ENCODE measurements at regions not wholly inside any gene's neighbourhood (a gene's known extent, or its start where the extent isn't known, plus 50 kb on each side); places are given as distances from the start of the nearest gene placed in this dataset.

DNA sequence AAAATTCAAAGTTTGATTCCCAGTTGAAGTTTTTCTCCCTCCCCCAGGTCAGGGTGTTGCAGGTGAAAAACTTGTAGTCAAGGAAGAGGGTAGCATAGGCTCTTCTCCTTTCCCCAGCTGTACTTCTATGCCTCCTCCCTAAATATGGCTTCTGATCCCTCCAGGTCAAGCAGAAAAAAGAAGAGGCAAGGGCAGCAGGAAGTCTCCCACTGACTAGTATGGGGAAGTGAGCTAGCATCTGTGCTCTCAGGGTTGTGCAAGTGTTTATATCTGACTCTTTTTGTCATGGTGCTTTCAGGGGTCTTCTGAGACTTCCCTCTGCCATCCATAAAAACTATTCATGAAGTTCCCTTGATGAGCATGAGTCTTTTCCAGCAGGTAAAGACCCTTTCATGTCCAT lies 76.0 kb downstream of the ATPSCKMT start:
- Histone ChIP-seq H3K27ac (ENCODE audit: low read depth in 2 of 2, low read length in 1 of 2) (no peak overlapping the region), H3K27me3 (ENCODE audit: control insufficient read depth in 1 of 2, insufficient read depth in 2 of 2, low read length in 2 of 2) (no peaks in the 10 kb centered on the region), H3K36me3 (ENCODE audit: control insufficient read depth in 2 of 2, insufficient read depth in 2 of 2, low read length in 1 of 2) (no peaks in the 10 kb centered on the region), H3K4me3 (ENCODE audit: low read depth in 1 of 2, low read length in 2 of 2) (no peak overlapping the region), H3K9me3 (ENCODE audit: control insufficient read depth in 2 of 2, insufficient read depth in 1 of 2, low read depth in 1 of 2, low read length in 1 of 2) (no peaks in the 10 kb centered on the region), H3K4me1 (ENCODE audit: control insufficient read depth in 2 of 2, insufficient read depth in 2 of 2, low read length in 1 of 2) (no peaks in the 10 kb centered on the region)

DNA sequence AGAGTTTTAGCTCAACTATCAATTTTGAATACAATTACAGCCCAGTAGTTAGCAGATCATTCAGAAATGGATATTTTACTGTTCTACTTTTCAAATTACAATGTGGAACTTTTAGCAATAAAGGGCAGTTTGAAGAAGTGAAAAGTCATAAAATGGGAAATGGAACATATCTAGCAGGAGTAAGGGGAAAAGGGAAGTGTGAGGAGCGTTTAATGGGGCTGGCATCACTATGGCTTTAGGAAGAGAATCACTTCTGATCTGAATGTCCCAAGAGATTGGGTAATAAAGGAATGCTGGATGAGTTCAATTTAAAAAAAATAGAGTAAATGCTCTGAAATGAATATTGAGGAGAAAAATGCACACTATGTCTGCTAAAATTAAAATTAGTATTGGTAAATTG lies 77.4 kb downstream of the ATPSCKMT start:
- H3K36me3 ChIP-seq (ENCODE audit: control insufficient read depth in 2 of 2, insufficient read depth in 2 of 2, low read length in 1 of 2): no peaks in the 10 kb centered on the region
- H3K9me3 ChIP-seq (ENCODE audit: control insufficient read depth in 2 of 2, insufficient read depth in 1 of 2, low read depth in 1 of 2, low read length in 1 of 2): no peaks in the 10 kb centered on the region
- WGBS, 2 donors: 56 to 68% methylated on average over 1 of the region's 1 CpG
- H3K27ac ChIP-seq (ENCODE audit: low read depth in 2 of 2, low read length in 1 of 2): no peak overlapping the region
- H3K27me3 ChIP-seq (ENCODE audit: control insufficient read depth in 1 of 2, insufficient read depth in 2 of 2, low read length in 2 of 2): no peaks in the 10 kb centered on the region
- no peaks in the 10 kb centered on the region for H3K4me1 ChIP-seq (ENCODE audit: control insufficient read depth in 2 of 2, insufficient read depth in 2 of 2, low read length in 1 of 2)
- no peak overlapping the region for H3K4me3 ChIP-seq (ENCODE audit: low read depth in 1 of 2, low read length in 2 of 2)

DNA sequence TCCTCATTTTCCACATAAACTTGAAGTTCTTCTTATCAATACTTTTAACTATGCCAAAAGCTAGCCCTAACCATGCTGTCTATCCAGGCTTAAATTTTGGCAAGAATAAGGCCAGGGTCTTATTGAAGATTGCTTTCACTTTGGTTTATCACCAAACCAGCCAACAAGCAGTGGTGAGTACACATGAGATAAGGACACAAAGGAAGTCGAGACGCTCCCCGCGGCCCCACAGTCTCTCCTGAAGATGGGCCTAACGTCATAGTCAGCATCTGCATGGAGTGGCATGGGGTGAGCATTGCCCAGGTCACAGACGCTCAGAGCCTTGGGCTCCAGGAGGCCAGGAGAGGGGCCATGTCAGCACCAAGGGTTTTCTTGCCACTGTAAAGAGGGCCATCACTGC lies 80.3 kb downstream of the ATPSCKMT start:
- Histone ChIP-seq H3K27ac (ENCODE audit: low read depth in 2 of 2, low read length in 1 of 2) (no peak overlapping the region), H3K4me1 (ENCODE audit: control insufficient read depth in 2 of 2, insufficient read depth in 2 of 2, low read length in 1 of 2) (no peaks in the 10 kb centered on the region), H3K27me3 (ENCODE audit: control insufficient read depth in 1 of 2, insufficient read depth in 2 of 2, low read length in 2 of 2) (no peaks in the 10 kb centered on the region), H3K9me3 (ENCODE audit: control insufficient read depth in 2 of 2, insufficient read depth in 1 of 2, low read depth in 1 of 2, low read length in 1 of 2) (peaks cover 0 to 6% of the 10 kb centered on the region in 2 donors), H3K4me3 (ENCODE audit: low read depth in 1 of 2, low read length in 2 of 2) (no peak overlapping the region), H3K36me3 (ENCODE audit: control insufficient read depth in 2 of 2, insufficient read depth in 2 of 2, low read length in 1 of 2) (no peaks in the 10 kb centered on the region)
- 81 to 90% methylated on average over 6 of the region's 6 CpGs for WGBS, 2 donors

DNA sequence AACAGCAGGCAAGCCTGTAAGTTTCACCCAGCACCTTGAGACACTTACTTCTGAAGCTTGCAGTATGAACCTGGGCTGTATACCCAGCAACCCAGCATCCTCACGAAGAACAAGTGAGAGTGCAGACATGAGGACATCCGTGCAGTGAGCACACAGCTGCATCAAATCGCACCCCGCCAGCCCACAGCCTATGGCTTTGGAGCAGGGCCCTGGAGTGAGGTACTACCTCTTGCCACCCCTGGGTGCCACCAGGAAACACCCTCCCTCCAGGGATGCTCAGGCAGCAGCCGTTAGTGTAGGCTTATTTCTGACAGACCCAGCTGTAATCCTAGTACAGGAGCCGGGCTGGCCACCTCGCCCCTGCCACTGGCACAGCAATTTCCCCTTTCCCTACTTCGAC lies 81.4 kb downstream of the ATPSCKMT start:
- WGBS, 2 donors: 83 to 84% methylated on average over 8 of the region's 8 CpGs
- no peak overlapping the region for H3K4me3 ChIP-seq (ENCODE audit: low read depth in 1 of 2, low read length in 2 of 2)
- H3K27me3 ChIP-seq (ENCODE audit: control insufficient read depth in 1 of 2, insufficient read depth in 2 of 2, low read length in 2 of 2): no peaks in the 10 kb centered on the region
- peaks cover 0 to 6% of the 10 kb centered on the region in 2 donors for H3K9me3 ChIP-seq (ENCODE audit: control insufficient read depth in 2 of 2, insufficient read depth in 1 of 2, low read depth in 1 of 2, low read length in 1 of 2)
- no peak overlapping the region for H3K27ac ChIP-seq (ENCODE audit: low read depth in 2 of 2, low read length in 1 of 2)
- H3K36me3 ChIP-seq (ENCODE audit: control insufficient read depth in 2 of 2, insufficient read depth in 2 of 2, low read length in 1 of 2): no peaks in the 10 kb centered on the region
- H3K4me1 ChIP-seq (ENCODE audit: control insufficient read depth in 2 of 2, insufficient read depth in 2 of 2, low read length in 1 of 2): no peaks in the 10 kb centered on the region

DNA sequence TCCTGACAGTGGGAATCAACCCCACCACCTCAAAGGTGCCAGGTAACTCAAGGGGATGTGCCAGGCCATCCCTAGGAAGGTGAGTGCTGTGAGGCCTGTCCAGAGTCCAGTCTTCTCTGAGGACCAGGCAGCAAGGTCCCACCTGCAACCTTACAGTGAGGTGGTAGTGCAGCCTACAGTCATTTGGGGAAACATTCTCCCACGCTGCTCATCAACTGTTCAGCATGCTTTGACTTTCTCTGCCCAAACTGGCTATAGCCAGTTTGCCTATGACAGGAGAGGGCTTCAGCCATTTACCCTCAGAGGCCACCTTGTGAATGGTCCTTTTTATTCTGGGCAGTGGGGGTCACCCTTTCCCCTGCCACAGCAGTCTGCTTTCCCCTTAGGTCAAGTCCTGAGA lies 81.9 kb downstream of the ATPSCKMT start:
- H3K9me3 ChIP-seq (ENCODE audit: control insufficient read depth in 2 of 2, insufficient read depth in 1 of 2, low read depth in 1 of 2, low read length in 1 of 2): peaks cover 0 to 6% of the 10 kb centered on the region in 2 donors
- H3K36me3 ChIP-seq (ENCODE audit: control insufficient read depth in 2 of 2, insufficient read depth in 2 of 2, low read length in 1 of 2): no peaks in the 10 kb centered on the region
- no peaks in the 10 kb centered on the region for H3K4me1 ChIP-seq (ENCODE audit: control insufficient read depth in 2 of 2, insufficient read depth in 2 of 2, low read length in 1 of 2)
- WGBS, 2 donors: 73 to 86% methylated on average over 1 of the region's 1 CpG
- H3K4me3 ChIP-seq (ENCODE audit: low read depth in 1 of 2, low read length in 2 of 2): no peak overlapping the region
- H3K27me3 ChIP-seq (ENCODE audit: control insufficient read depth in 1 of 2, insufficient read depth in 2 of 2, low read length in 2 of 2): no peaks in the 10 kb centered on the region
- no peak overlapping the region for H3K27ac ChIP-seq (ENCODE audit: low read depth in 2 of 2, low read length in 1 of 2)

DNA sequence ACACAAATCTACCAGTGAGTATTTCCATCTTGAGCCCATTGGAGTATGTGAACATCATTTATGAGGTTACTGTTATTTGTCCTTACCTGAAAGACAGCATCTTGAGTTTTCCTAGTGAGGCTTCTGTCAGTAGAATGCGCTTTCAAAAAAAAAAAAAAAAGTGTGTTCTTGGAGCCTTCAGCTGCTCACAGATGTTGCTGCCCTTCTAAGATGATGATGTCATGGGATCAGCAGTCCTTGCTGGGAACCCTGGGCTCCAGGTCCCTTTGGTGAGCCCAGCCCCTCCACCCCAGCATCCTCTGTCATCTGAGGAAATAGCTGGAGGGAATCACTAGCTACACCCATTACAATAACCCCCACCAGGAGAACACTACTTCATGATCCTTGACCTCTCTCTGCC lies 83.3 kb downstream of the ATPSCKMT start:
- H3K27ac ChIP-seq (ENCODE audit: low read depth in 2 of 2, low read length in 1 of 2): no peak overlapping the region
- no peak overlapping the region for H3K4me3 ChIP-seq (ENCODE audit: low read depth in 1 of 2, low read length in 2 of 2)
- H3K4me1 ChIP-seq (ENCODE audit: control insufficient read depth in 2 of 2, insufficient read depth in 2 of 2, low read length in 1 of 2): no peaks in the 10 kb centered on the region
- H3K9me3 ChIP-seq (ENCODE audit: control insufficient read depth in 2 of 2, insufficient read depth in 1 of 2, low read depth in 1 of 2, low read length in 1 of 2): peaks cover 0 to 6% of the 10 kb centered on the region in 2 donors
- no peaks in the 10 kb centered on the region for H3K36me3 ChIP-seq (ENCODE audit: control insufficient read depth in 2 of 2, insufficient read depth in 2 of 2, low read length in 1 of 2)
- 95 to 96% methylated on average over 1 of the region's 1 CpG for WGBS, 2 donors
- H3K27me3 ChIP-seq (ENCODE audit: control insufficient read depth in 1 of 2, insufficient read depth in 2 of 2, low read length in 2 of 2): no peaks in the 10 kb centered on the region

DNA sequence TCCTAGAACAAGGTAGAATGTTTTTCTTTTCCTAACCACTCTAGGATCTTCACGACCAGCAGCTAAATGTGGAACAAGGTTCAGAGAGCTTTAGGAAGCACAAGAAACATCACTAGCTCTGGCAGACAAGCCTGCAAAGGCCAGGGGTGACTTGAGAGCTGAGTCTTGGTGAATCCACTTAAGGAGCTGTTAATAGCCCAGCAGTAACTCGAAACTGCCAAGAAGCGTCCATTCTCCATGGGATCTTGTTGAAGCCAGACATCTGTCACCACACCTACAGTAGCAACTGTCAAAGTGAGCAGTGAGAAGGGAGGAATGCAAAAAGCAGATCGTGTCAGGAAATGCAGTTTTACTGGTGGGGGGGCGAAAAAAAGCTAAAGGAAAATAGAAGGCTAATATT lies 87.2 kb downstream of the ATPSCKMT start:
- Histone ChIP-seq H3K27ac (ENCODE audit: low read depth in 2 of 2, low read length in 1 of 2) (no peak overlapping the region), H3K4me1 (ENCODE audit: control insufficient read depth in 2 of 2, insufficient read depth in 2 of 2, low read length in 1 of 2) (no peaks in the 10 kb centered on the region), H3K36me3 (ENCODE audit: control insufficient read depth in 2 of 2, insufficient read depth in 2 of 2, low read length in 1 of 2) (no peaks in the 10 kb centered on the region), H3K9me3 (ENCODE audit: control insufficient read depth in 2 of 2, insufficient read depth in 1 of 2, low read depth in 1 of 2, low read length in 1 of 2) (peaks cover 0 to 6% of the 10 kb centered on the region in 2 donors), H3K4me3 (ENCODE audit: low read depth in 1 of 2, low read length in 2 of 2) (no peak overlapping the region), H3K27me3 (ENCODE audit: control insufficient read depth in 1 of 2, insufficient read depth in 2 of 2, low read length in 2 of 2) (no peaks in the 10 kb centered on the region)
- WGBS, 2 donors: 57 to 58% methylated on average over 5 of the region's 5 CpGs

DNA sequence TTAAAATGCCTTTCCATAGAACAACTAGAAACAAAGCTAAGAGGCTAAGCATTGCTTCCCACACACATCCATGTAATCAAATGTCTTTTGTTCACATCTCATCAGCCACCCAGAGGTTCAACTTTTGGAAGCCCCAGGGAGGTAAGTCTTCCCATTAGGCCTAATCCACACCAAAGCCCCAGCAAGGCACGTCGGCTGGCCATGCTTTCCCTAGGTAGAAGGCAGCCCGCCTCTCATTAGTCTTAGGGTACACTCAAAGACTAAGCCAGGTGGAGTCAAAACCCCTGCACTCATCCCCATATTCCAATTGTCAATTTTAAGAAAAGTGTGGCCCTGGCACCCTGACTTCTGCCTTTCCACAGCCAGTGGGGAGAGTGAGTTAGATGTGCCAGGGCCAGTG lies 87.9 kb downstream of the ATPSCKMT start:
- no peak overlapping the region for H3K4me3 ChIP-seq (ENCODE audit: low read depth in 1 of 2, low read length in 2 of 2)
- WGBS, 2 donors: 65 to 82% methylated on average over 3 of the region's 3 CpGs
- no peaks in the 10 kb centered on the region for H3K27me3 ChIP-seq (ENCODE audit: control insufficient read depth in 1 of 2, insufficient read depth in 2 of 2, low read length in 2 of 2)
- H3K36me3 ChIP-seq (ENCODE audit: control insufficient read depth in 2 of 2, insufficient read depth in 2 of 2, low read length in 1 of 2): no peaks in the 10 kb centered on the region
- peaks cover 0 to 2% of the 10 kb centered on the region in 2 donors for H3K4me1 ChIP-seq (ENCODE audit: control insufficient read depth in 2 of 2, insufficient read depth in 2 of 2, low read length in 1 of 2)
- no peak overlapping the region for H3K27ac ChIP-seq (ENCODE audit: low read depth in 2 of 2, low read length in 1 of 2)
- peaks cover 0 to 6% of the 10 kb centered on the region in 2 donors for H3K9me3 ChIP-seq (ENCODE audit: control insufficient read depth in 2 of 2, insufficient read depth in 1 of 2, low read depth in 1 of 2, low read length in 1 of 2)

DNA sequence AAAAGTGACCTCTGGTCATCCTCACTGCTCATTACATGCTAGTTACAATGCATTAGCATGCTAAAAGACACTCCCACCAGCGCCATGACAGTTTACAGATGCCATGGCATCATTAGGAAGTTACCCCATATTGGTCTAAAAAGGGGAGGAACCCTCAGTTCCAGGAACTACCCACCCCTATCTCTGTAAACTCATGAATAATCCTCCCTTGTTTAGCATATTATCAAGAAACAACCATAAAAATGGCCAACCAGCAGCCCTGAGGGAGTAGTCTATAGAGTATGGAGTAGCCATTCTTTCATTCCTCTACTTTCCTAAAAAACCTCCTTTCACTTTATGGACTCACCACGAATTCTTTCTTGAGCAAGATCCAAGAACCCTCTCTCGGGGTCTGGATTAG lies 89.4 kb downstream of the ATPSCKMT start:
- 81 to 87% methylated on average over 3 of the region's 3 CpGs for whole genome bisulfite sequencing, 2 donors
- Histone ChIP-seq H3K27me3 (ENCODE audit: control insufficient read depth in 1 of 2, insufficient read depth in 2 of 2, low read length in 2 of 2) (no peaks in the 10 kb centered on the region), H3K27ac (ENCODE audit: low read depth in 2 of 2, low read length in 1 of 2) (no peak overlapping the region), H3K36me3 (ENCODE audit: control insufficient read depth in 2 of 2, insufficient read depth in 2 of 2, low read length in 1 of 2) (no peaks in the 10 kb centered on the region), H3K4me3 (ENCODE audit: low read depth in 1 of 2, low read length in 2 of 2) (no peak overlapping the region), H3K4me1 (ENCODE audit: control insufficient read depth in 2 of 2, insufficient read depth in 2 of 2, low read length in 1 of 2) (peaks cover 0 to 2% of the 10 kb centered on the region in 2 donors), H3K9me3 (ENCODE audit: control insufficient read depth in 2 of 2, insufficient read depth in 1 of 2, low read depth in 1 of 2, low read length in 1 of 2) (peaks cover 0 to 4% of the 10 kb centered on the region in 2 donors)

DNA sequence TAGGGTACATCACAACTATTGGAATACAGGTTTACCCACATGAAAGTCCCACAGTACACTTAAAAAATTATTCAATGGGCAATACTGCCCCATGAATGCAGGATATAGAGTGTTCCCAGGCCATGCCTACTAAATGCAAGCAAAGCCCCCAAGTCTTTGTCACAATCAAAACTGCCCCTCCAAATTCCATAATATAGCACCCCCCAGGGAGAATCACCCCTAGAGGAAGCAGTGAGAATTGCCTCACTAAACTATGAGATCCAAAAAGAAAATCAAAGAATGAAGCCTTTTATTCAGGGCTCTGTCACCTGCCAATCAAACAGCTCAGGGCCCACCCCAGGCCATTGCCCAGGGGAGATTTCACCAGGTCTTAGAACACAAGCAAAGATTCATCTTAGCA lies 90.8 kb downstream of the ATPSCKMT start:
- H3K9me3 ChIP-seq (ENCODE audit: control insufficient read depth in 2 of 2, insufficient read depth in 1 of 2, low read depth in 1 of 2, low read length in 1 of 2): no peaks in the 10 kb centered on the region
- peaks cover 0 to 2% of the 10 kb centered on the region in 2 donors for H3K4me1 ChIP-seq (ENCODE audit: control insufficient read depth in 2 of 2, insufficient read depth in 2 of 2, low read length in 1 of 2)
- H3K4me3 ChIP-seq (ENCODE audit: low read depth in 1 of 2, low read length in 2 of 2): no peak overlapping the region
- H3K27ac ChIP-seq (ENCODE audit: low read depth in 2 of 2, low read length in 1 of 2): no peak overlapping the region
- H3K27me3 ChIP-seq (ENCODE audit: control insufficient read depth in 1 of 2, insufficient read depth in 2 of 2, low read length in 2 of 2): no peaks in the 10 kb centered on the region
- H3K36me3 ChIP-seq (ENCODE audit: control insufficient read depth in 2 of 2, insufficient read depth in 2 of 2, low read length in 1 of 2): no peaks in the 10 kb centered on the region

All from esophagus (tissue), 2 donors.